HG02798 (cell line): ENCODE measurements at regions not wholly inside any gene's neighbourhood (a gene's known extent, or its start where the extent isn't known, plus 50 kb on each side); places are given as distances from the start of the nearest gene placed in this dataset.

Experiments
- ATAC-seq: cut with Tn5 transposase; IDR thresholded peaks from one replicate; pipeline ENCODE4 v1.9.1; 2021; ENCODE audit warnings: mild to moderate bottlenecking; ENCODE audit not compliant: unreplicated experiment, poor library complexity

GRCh38 chr17:27973258-27974044 lies 69.0 kb upstream of the NLK start:
- ATAC-seq, result no peak

DNA sequence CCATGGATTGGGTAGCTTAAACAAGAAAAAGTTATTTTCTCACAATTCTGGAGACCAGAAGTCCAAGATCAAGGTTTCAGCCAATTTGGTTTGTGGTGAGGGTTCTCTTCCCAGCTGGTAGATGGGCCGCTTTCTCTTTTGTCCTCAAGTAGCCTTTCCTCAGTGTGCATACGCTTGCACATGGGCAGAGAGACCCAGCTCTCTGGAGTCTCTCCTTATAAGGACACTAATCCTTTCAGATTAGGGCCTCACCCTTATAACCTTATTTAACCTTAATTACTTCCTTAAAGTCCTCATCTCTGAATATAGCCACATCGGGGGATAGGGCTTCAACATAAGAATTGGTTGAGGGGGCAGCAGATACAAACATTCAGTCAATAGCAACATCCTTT lies 68.4 kb upstream of the NLK start:
- ATAC-seq, result no peak

- ATAC-seq, result no peak
These were observed 67.8 kb upstream of the NLK start for GRCh38 chr17:27974531-27975145.

DNA sequence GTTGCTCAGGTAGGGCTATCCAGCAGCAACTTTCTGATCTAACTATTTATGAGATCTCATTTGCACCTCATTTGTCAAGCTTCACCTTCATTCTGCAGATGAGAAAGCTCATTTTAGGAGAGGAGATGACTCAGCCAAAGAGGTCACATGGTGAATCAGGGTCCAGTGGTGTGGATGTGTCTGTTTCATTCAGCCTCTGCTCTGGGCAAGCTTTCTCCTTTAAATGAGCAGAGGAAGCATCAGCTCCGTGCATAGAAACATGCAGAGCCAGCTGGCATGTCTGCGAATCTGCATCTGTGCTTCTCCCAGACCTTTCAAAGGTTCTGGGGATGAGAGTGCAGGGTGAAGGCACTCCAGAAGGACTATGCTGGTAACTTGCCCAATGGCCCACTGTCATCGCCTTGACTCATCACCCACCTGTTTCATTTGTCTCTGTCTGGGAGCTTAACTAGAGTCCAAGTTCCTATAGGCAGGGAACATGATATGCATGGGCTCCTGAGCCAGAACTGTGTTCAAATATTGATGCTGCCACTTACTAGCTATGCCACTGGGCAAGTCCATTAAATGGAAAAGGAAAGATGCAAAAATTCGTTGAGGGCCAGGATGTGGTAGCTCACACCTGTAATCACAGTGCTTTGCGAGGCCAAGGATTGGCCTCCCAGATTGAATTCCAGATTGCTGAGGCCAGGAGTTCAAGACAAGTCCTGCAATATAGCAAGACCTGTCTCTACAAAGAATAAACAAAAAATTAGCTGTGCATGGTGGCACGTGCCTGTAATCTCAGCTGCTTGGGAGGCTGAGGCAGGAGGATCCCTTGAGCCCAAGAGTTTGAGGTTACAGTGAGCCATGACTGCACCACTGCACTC lies 67.1 kb upstream of the NLK start:
- no peak for ATAC-seq

GRCh38 chr17:27976331-27976730 lies 66.1 kb upstream of the NLK start:
- ATAC-seq, result no peak

- ATAC-seq, result no peak
These were observed 64.5 kb upstream of the NLK start for GRCh38 chr17:27977751-27978688.

DNA sequence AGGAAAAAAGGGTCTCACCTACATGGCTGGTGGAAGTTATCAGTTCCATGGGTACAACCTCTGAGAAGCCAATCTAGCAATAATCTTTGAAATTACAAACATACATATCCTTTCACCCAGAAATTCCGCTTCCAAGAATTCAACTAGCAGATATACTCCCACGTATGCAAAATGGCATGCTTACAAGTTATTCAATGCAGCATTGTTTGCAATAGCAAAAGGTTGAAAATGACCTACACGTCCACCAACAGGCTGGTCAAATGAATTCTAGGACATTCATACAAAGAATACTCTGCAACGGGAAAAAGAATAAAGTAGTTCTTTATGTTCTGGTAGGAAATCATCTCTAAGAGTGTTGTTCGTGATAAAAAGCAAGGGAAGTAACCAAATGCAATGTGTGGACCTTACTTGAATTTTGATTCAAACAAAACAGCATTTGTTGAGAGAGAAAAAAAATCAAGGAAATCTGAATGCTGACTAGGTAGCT lies 63.7 kb upstream of the NLK start:
- no peak for ATAC-seq

DNA sequence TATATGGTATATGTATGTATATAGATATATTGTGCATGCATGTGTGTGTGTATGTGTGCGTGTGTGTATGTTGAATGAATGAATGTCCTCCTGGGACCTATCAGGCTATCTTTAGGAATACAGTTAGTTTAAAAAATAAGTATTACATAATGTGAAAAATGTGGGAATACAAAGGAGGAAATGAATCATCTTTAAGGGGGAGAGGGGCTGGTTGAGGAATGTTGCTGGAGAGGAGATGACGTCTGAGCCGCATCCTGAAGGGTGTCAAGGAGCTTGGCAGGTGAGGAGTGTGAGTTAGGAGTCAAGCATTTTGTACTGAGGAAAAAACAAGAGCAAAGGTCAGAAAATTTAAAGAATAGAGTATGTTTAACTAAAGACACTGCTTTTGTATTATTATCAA lies 62.4 kb upstream of the NLK start:
- no peak for ATAC-seq

GRCh38 chr17:27981978-27982377 lies 60.5 kb upstream of the NLK start:
- no peak for ATAC-seq

DNA sequence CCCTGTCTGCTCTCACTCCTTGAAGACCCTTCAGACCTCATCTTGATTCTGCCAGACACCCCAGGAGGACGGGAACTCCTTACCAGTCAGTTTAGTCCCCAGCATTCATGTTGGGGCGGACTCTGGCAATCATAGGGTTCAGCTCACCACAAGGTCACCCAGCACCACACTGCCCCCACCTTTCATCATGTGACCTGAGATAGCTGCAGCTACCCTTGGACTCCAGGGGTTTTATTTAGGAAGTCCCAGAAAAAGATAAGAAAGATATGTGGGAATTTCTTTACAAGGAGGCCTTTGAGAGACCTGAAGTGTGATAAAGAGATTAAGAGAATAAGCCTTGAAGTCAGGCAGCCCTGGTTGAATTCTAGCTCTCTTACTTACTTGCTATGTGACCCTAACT lies 59.8 kb upstream of the NLK start:
- no peak for ATAC-seq

DNA sequence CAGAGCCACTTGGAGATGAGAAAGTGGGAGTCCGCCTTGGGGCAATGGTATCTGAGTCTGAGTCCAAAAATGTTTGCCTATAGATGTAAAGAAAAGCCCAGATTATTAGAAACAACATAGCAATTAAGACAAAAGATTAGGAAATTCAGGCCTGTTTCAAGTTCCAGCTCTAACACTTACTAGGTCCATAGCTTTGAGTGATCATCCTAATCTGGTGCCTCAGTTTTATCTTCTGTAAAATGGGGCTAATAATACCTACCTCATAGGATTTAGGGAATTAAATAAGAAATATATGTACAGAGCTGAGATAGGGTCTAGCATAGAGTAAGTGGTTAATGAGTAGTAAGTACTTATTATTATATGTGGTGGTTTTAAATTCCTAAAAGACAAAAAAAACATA lies 58.6 kb upstream of the NLK start:
- no peak for ATAC-seq

GRCh38 chr17:27984404-27984803 lies 58.1 kb upstream of the NLK start:
- ATAC-seq, result no peak

- ATAC-seq, result no peak
These were observed 57.7 kb upstream of the NLK start for GRCh38 chr17:27984816-27985215.

DNA sequence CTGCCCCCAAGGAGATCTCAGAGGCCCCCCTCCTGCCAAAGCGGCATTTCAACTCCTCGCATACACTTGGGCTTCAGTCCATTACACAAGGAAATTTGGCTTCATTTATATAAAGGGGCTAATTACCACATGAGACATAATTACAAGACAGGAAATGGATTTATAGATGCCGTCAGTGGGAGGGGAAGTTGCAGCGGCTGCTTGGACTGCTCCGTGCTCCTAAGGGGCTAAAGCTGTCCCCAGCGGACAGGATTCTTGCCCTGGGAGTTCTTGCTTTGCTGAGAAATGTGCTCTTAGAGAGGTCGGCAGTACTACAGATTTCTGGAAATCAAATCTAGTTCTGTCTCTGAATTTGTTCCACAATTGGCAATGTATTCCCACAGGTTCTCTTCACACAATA lies 57.2 kb upstream of the NLK start:
- no peak for ATAC-seq

- peak; percentile 62 for ATAC-seq
These were observed 56.6 kb upstream of the NLK start for GRCh38 chr17:27985736-27986399.

- no peak for ATAC-seq
These were observed 55.4 kb upstream of the NLK start for GRCh38 chr17:27986805-27987684.

GRCh38 chr17:27989046-27989445 lies 53.4 kb upstream of the NLK start:
- no peak for ATAC-seq

DNA sequence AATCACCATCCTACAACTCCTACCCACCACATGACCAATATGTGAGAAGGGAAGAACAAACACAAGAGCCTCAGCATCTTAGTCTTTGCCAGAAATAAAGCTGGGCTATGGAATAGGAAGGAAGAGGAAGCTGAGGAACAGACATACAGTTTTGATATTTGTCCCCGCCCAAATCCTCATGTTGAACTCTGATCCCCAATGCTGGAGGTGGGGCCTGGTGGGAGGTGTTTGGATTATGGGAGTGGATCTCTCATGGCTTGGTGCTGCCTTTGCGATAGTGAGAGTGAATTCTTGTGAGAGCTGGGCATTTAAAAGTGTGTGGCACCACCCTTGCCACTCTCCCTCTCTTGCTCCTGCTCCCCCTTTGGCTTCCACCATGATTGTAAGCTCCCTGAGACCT lies 52.4 kb upstream of the NLK start:
- ATAC-seq, result no peak

DNA sequence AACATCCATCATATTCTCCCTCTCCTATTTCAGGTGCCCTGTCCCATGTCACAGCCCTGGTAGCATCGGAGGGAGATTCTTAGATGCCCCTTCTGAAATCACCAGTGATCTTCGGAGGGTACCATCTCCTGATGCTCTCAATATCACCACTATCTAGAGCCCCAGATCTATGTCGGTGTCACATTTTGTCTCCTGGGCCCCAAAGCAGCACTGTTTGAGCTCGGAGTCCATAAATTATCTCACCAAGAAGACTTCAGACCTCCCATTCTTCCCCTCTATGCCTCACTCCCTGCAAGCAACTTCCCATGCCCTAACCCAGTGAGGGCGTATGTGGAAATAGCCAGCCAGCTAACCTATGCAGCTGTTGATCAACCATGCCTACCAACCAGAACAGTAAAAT lies 51.5 kb upstream of the NLK start:
- ATAC-seq, result no peak
